ENCODE measurements at regions not wholly inside any gene's neighbourhood (a gene's known extent, or its start where the extent isn't known, plus 50 kb on each side); places are given as distances from the start of the nearest gene placed in this dataset.

DNA sequence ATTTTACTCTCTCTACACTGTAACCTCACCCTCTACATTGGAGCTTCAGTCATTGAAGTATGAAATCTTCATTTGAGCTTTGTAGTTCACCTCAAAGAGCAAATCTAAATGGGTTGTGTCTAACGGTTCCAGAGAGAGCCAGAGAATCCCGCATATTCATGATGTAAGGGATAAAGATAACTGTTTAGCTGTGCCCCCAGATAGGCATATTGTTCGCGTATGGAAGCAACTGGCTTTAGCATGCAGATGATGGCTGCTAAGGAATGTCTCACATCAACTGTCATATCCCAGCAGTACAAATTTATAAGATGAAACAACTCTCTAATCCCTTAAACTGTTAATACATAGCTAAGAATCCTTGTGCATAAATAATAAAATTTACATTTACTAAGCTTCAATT lies 412.7 kb upstream of the ROBO2 start:
- DNase-seq (ENCODE audit: low spot score) = no peak

DNA sequence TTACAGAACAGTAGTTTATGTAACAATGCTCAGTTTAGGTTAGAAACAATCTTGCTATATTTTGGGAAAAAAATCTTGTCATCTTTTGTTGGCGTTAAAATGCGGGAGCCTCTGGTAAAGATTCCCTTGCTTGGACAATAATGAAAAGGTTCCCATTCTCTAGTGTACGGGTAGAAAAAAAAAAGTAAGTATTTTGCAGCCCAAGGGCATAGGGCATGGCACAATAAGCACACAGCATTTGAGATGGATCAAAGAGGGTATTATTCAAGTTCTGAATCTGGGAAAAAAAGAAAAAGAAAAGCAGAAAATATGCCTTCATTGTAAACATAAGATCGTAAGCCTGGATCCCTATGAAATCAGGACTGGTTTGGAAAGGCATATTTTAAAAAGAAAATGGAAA lies 408.6 kb upstream of the ROBO2 start:
- DNase-seq (ENCODE audit: low spot score) = no peak

DNA sequence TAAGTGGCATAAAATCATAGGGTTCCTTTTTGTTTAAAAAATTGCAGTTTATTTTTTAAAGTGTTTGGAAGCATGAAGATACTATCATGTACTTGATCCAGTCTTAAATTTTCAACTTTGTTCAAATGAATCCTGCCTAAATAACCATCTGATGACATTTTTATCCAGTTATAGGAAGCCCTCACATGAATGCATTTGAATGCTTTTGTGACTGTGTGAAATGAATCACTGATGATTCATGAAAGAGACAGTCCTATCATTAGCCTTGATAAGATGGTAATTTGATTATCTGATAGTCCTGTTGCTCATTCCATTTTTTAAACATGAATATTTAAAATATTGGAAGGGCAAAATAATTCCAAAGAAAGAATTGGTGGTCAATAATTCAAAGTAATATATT lies 401.9 kb upstream of the ROBO2 start:
- DNase-seq (ENCODE audit: low spot score) = no peak

DNA sequence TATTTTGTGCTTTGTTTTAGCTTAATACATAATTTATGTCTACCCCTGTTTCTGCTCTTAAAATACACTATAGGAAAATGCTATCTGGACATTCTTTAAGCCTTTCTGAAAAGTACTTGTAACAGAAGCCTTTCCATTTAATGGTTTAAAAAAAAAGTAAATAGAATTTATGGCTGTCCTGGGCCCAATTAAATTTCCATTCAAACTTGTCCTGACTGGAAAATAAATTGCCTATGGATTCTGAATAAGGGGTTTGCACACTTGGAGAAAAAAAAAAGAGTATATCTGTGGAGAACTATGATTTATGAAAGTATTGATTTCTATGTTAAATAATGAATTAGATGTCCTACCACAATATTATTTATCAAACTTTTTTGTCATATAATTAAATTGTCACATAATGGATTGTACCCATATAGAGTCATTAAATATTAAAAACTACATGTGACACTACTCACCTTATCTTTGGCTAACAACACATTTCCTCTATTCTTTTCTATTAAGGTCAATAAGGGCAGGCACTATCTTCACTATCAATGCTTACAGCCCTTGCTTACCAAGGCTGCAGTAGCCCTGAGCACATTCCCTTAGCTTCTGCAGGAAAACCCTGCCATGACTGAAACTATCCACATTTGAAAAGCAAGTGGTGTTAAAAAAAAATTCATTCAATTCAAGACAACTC lies 396.1 kb upstream of the ROBO2 start:
- no peak for DNase-seq (ENCODE audit: low spot score)

DNA sequence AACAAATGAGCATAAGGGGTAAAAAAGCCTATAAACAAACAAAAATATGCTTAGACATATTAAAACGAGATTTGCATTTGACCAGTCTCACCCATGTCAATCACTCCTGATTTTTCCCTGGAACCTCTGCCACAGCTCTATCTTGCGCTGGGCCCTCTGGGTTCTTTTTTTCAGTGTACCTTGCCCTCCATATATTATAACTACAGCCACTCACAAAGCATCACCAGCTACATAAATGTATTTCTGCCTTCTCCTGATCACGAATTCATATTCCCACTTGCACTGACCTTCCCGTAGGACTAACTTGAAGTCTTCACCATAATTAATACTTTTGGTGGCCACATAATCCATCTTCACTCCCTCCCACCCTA lies 395.6 kb upstream of the ROBO2 start:
- no peak for DNase-seq (ENCODE audit: low spot score)

DNA sequence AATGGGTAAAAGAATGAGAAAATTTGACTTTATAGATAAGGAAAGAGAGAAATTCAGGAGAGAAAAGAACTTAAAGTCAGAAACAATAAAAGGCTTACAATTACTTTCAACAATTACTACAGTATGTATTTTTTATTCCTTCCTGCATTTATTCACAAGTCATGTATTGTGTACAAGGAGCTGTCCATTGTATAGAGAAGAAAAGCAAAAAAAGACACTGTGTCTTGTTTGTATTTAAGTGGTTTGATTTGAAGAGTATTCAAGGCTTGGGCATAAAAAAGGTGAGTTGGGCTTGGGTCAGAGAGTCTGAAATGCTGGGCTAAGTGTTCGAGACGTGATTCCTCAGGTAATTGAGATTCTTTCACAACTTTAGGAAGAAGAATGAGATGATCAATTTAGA lies 394.2 kb upstream of the ROBO2 start:
- DNase-seq (ENCODE audit: low spot score) = no peak

DNA sequence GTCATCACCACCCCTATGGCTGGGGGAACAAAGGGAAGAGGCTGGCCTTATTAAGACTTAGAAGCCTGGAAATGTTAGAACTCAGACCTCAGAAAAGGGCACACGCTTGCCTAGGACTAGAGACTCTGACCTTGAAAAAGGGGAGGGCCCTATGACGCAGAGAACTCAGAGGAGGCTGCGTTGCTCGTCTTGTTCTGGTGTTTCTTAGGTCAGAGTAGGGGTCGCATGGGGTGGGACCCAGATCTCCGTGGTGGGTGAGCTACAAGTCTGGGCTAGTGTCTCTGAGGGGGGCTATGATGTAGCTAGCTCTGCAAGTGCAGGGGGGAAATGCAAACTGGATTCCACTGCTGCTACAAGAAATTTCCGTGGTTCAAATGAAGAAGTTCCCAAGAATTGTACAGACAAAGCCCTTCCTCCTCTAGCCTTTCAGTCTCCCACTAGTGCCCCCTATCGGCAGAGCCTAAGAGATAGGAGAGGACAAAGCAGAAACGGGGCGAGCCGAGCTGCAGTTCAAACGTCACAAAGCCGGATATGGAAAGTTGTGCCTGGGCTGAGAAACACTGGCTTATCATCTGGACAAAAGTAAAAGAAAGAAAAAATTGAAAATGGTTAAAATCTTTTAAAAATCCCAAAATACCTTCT lies 392.9 kb upstream of the ROBO2 start:
- DNase-seq (ENCODE audit: low spot score) = no peak

DNA sequence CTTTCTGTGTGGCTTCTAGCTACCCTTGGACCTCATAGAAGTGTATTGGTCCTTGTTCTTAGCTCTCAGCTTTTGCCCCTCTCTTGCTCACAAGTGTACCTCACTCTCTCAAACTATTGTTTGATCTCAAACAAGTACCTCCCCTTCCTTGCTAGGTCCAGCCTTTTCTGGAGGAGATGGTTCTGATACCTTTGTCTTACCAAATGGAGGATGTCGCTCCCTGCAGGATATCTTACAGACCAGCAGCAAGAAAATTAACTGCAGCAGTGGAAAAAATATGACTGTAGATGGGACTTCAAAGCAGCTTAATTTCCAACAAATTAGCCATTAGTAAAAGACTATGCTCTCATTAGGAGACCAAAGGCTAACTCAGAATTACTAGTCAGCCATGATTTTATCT lies 388.1 kb upstream of the ROBO2 start:
- DNase-seq (ENCODE audit: low spot score) = no peak

DNA sequence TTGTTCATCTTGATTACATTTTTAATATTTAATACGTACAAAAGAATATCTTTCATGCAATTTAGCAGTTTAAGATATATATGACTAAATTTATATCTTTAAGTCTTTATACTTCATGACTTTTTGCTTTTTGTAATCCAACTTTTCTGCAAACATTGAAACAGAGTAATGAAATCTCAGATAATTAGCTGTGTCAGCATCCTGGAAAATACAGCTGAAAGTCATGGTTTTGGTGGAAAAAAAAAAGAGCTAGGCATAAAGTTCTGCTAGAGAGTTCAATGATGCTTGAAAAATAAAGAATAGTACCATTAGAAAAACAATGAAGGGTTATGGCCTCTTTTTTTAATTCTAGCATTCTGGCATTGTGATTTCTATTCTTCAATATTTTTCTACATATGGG lies 387.4 kb upstream of the ROBO2 start:
- no peak for DNase-seq (ENCODE audit: low spot score)

DNA sequence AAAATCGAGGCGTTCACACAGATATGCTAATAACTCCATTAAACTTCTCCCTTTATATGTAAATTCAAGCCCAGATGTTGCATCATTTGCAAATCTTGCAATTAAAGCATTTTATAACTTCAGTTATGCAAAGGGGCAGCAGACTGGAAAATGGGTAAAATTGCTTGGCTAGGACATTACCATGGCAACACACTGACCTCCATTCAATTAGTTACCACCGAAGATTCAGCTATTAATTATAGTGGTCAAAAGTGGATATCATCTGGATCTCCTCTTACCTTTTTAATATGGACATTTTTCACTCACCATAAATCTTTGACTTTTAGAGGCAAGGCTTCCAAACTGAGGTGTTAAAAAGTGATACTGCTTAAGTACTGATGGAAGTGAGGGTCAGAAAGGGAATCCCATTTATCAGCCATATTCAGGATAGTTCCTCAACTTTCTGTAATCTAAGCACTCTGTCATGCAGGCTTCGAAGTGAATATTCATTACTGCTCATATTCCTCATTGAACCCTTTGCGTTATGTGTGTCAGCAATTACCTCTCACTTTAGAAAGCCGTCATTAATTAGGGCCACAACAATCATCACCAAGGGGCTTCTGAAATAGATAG lies 386.2 kb upstream of the ROBO2 start:
- DNase-seq (ENCODE audit: low spot score) = no peak

DNA sequence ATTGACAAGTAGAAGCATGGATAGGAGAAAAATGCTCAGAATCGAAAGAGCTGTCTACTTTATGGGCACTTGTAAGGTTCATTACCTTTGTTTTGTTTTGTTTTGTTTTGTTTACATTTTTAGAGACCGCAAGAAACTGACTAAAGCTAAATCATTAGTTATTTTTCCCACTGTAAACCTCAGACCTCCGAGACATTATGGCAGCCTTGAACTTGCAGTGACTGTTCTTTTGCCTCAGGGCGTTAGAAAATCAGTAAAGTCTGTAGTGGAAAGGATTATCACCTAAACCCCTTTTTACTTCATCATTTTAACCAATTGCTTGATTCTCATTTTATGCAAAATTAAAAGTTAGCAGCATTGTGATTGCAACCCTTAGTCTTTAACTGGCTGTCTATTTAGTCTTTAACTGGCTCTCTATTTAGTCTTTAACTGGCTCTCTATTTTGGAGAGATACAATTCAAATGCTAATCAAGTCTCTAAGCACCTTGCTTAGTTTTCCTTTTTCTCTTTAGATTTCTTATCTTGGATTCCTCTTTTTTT lies 383.3 kb upstream of the ROBO2 start:
- no peak for DNase-seq (ENCODE audit: low spot score)

DNA sequence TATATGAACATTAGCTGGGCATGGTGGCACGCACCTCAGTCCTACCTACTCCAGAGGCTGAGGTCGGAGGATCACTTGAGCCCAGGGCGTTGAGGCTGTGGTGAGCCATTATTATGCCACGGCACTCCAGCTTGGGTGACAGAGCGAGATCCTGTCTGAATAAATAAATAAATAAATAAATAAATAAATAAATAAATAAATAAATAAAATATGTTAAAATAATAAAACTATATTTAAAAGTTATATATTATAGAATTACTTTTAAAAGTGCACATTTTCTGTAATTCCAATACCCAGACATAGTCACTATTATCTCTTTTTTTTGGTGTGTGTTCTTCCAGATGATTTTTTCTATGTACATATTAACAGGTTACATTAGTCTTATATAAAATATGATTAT lies 382.0 kb upstream of the ROBO2 start:
- DNase-seq (ENCODE audit: low spot score) = no peak

DNA sequence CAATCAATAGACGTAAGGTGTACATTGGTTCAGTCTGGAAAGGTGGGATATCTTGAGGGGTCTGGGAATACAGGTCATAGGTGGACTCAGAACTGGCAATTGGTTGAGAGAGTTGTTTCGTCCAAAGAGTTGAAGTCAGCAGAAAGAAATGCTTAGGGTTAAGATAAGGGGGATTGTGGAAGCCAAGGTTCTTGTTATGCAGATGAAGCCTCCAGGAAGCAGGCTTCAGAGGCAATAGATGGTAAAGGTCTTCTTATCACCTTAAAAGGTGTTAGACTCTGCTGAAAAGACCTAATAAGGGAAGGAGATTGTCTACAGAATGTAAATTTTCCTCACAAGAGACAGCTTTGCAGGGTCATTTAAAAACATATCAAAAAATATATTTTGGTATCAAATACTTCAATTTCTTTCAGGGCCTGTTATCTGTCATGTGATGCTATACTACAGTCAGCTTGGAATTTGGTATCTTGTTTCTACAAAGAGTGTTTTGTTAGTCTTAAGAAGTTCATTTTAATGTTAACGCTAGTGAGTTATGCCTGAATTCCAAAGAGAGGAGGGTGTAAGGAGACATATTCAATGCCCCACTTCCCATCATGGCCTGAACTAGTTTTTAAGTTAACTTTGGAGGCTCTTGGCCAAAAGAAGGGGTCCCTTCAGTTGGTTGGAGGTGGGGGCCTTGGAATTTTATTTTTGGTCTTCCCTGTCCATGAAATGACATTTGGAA lies 378.2 kb upstream of the ROBO2 start:
- no peak for DNase-seq (ENCODE audit: low spot score)

DNA sequence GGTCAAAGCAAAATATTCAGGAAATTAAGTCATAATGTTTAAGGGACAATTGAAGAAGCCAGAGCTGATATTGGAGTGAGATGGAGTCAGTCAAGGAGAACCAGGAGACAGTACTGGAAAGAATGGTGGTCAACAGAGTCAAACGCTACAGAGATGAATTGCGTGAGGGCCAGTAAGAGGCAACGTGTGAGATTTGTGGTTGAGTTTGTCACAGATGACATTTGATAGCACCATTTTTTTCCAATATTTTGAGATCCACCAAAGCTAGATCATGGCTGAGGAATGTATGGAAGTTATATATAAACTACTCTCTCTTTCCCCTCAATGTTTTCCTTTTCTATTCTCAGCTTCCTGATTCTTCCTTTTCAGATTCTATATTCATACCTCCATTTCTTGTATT lies 375.1 kb upstream of the ROBO2 start:
- DNase-seq (ENCODE audit: low spot score) = no peak

DNA sequence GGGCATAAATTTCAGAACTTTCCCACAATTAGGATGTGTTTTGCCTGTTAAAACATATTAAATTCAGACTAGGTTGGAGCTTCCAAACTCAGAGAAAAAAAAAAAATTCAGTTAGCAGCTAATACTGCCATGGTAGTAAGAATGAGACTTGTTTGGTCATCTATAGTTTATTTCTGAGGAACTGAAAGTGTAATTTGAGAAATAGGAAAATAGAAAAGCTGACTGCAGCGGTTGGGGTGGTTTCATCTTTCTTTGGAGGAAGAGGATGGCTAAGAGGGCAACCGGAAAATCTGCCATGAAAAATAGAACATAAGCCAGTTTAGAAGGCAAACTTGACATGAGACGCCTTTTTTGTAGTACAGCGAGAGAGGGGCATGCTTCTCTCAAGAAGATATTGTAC lies 371.2 kb upstream of the ROBO2 start:
- DNase-seq (ENCODE audit: low spot score) = no peak

DNA sequence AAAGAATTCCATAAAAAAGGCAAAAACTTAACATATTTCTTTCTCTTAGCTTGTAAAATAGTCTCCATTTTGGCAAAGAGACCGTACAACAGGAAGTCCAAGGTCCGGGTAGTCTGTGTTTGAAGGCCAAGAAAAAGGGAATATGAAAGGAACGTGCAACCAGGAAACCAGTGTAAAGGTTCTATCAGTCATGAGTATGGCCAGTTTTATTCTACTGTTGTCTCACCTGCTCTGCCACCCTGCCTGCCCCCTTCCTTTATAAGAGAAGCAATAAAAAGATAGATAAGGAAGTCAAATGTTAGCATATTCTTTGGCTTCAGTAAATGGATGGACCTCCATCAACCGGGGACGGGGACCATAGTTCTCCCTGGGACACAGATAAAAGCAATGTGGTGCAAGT lies 370.6 kb upstream of the ROBO2 start:
- no peak for DNase-seq (ENCODE audit: low spot score)

DNA sequence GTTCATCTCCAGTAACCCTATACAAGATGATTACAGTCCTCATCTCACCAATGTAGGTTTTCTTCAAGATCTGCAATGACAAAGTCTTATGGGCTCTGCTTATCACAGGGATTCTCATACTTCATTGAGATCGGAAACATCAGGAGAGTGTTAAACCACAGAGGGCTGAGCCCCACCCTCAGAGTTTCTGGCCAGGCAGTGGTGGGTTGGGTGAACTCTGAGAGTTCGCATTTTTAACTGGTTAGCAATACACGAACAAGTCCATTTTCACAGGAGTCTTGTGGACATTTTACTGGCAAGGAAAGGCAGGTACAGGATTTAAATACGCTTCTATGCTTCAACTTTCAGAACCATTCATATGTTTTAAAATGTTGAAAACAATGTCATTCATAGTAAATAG lies 366.7 kb upstream of the ROBO2 start:
- DNase-seq (ENCODE audit: low spot score) = no peak

DNA sequence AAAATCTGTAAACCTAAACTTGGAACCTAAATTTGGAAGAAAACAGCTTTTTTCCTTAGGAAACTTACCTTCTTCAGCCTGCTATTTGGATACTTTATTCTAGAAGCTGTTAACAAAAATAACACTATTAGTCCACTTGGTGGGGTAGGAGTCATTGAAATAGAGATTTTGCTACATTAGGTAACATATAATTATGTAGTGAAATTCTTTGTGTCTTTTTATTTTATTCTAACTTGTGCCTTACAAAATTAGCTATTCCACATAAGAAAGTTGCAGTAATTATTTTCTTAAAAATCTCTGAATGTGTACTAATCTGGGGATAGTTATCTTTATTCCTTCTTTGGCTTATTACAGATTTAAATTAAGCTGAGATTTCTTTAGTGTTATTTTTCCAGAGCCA lies 360.4 kb upstream of the ROBO2 start:
- DNase-seq (ENCODE audit: low spot score) = no peak

DNA sequence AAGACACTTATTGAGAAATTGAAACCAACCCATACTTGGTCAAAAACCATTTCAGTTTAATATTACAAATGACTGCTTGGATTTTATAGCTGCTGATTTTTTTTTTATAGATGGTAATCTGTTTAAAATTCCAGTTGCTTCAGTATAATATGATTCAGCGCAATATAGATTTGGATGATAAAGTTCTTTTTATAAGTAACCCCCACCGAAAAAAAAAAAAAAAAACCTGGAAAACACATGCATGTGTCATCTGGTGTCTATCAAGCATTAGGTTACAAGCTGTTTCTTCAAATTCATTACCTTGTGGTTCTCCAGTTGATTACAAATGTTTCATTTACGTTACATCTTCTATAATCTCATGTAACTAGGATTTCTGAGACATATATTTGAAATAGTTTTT lies 356.6 kb upstream of the ROBO2 start:
- no peak for DNase-seq (ENCODE audit: low spot score)

DNA sequence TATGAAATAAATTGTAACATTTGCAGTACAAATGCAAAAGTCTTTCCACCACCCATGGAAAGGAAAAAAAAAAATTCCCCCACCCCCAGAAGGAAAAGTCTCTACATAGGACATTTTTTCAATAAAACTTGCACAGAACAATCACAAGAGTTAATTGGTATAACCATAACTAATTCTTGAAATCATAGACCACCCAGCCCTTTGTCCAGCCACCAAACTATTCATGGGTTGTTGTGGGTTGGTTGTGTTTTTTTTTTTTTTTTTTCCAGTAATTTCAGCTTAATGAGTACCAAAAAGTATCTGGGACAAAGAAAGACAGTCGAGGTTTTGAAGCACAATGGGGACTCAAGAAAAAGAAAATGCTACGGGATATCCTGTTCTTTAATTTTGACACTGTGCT lies 355.0 kb upstream of the ROBO2 start:
- DNase-seq (ENCODE audit: low spot score) = no peak

DNA sequence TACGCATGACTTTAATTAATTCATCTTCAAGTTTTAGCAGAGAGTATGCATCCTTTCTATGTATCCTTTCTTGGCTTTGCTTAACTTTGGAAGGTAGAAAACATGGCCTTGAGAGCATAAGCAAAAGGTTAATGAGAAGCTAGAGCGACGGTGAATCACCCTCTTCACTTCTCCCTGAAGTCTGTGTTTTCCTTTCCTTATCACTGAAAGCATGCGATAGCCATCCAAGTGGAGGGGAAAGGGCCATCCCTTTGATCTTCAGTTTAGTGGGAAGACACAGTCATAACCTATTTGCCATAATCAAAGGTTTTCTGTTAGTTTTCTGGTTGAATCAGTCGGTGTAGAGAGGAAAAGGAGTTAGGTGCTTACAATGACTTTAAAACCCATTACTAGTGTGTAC lies 354.0 kb upstream of the ROBO2 start:
- DNase-seq (ENCODE audit: low spot score) = no peak

DNA sequence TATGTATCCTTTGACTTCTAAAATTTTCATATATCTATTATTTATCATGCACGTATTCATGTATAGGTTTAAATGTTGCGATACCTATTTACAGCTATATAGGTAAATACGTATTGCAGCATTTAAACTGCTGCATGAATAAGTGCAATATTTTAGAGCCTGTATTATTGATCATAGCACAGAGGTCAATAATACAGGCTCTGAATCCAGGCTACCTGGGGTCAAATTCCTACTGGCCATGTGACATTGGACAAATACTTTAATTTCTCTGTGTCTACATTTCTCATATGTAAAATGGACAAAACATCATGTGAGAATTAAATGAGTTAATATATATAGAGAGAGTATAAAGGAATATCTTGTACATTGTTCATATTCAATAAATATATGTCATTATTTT lies 352.9 kb upstream of the ROBO2 start:
- DNase-seq (ENCODE audit: low spot score) = no peak

DNA sequence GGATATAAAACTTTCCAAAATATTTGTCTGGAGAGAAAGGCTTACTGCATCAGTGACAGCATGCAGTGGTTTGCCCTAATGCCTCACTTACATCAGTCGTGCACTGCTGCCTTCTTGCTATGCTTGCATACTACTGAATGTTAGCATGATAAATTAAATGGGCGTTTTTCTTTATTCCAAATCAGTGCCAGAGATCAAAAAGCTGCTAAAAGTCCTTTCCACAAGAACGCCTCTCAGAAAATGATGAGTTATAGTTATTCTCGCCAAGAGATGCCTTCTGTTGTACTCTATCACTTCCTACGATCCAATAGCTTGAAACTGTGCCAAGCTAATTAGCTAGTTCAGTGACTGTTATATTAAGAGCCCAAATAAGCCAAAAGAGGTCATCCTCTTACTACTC lies 345.8 kb upstream of the ROBO2 start:
- DNase-seq (ENCODE audit: low spot score) = no peak

All from hepatic stellate cell (primary cell).